ENCODE measurements at regions not wholly inside any gene's neighbourhood (a gene's known extent, or its start where the extent isn't known, plus 50 kb on each side); places are given as distances from the start of the nearest gene placed in this dataset.

DNA sequence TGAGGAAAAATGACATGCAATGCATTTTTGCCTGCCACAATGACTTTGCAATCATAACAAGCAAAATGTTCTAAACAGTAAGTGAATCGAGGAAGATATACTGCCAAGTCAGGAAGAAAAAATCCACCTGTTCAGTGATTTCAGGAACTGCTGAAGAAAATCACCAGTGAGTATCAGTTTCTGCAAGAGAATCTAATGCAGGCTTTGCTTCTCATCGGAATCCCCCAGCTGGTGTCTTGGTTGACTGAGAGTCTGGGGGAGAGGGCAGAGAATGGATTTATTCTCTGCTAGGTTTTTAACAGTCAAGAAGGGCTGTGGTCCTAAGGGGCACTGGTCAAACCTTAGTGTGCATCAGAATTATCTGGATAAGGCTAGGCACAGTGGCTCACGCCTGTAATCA is 363.4 kb downstream of the CDH26 start:
- DNase-seq (ENCODE audit: low read depth in 2 of 2), result no peak

DNA sequence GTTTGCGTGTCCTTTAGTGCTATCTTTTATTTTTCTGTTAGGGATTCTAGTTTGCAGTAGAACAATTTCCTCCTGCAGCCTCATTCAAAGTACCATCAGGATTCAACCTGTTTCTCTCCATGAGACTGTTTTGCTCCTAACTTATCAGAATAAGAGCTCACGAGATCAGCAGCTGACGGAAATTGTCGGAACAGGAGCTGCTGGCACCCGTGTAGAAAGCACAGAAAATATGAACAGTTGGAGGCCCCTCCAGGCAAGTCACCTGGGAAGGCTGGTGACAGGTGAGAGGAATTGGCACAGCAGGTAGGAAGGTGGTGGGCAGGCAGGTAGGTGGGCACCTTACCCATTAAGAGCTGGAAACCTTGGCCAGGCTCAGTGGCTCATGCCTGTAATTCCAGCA is 368.6 kb downstream of the CDH26 start:
- no peak for DNase-seq (ENCODE audit: low read depth in 2 of 2)

DNA sequence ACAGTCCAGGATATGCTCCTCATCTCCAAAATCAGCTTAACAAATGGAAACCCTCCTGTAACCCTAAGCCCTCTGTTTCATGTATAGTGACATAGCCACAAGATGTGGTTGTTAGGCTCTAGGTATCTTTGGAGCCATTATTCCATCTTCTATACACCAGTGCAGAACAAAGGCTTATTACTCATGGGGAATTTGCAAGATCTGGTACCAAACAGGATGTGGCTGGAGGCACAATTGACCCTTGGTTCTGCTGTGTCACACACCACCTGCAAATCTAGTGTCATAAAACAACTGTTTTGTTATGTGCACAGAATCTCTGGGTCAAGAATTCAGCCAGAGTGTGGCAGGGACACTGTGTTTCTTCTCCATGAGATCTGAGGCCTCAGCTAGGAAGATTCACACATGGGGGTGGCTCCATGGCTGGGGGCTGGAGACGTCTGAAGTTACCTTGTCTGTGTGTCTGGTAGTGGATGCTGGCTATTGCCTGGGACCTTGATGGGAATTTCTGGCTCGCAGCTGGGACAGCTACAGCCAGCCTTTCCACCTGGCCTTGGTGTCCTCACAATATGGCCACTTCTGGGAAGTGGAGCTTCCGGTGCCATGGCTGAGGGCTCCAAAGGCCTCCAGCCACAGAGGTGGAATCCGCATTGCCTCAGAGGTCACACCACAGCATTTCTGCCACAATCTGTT is 369.9 kb downstream of the CDH26 start:
- DNase-seq (ENCODE audit: low read depth in 2 of 2), result no peak

DNA sequence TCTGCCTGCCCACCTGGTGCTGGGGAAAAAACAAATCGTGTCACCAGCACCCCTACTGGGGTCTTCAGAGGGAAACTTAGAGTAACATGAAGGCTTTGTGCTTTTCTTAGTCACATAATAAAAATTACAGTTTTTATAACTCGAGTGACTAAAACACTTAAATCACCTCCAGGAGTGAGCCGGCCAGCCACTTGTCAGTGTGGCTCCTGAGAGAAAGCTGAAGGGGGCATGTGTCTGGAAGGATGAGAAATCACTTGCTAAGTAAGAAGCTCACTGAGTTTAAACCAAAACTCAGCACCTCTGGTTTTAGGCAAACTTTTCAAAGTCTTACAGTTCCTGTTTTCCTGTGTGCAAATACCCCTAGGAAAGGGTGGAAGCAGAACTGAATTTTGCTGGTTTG is 372.2 kb downstream of the CDH26 start:
- no peak for DNase-seq (ENCODE audit: low read depth in 2 of 2)

DNA sequence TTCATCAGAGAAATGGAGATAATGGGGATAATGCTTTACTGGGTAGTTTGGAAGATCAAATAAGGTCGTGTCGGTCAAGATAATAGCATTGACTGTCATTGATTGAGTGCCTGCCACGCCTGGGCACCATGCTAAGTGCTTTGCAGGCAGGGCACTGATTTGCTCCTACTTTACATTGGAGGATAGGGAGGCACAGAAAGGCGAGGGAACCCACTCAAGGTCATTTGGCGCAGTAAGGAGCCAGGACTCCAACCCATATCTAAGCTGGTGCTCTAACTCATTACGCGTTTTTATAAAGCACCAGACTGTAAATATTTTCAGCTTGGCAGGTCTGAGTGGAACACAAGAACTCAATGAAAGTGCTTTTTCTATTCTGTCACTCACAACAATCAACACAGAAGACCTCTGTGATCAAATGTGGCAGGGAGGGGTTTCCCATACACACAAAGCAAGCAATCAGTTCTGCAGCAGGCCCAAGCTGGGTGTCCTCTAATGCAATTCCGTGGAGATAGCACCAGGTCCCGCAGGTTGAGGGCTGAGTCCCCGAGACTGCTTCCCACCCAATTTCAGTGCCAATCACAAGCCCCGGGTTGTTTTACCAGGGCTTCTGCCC is 373.6 kb downstream of the CDH26 start:
- DNase-seq (ENCODE audit: low read depth in 2 of 2), result no peak

DNA sequence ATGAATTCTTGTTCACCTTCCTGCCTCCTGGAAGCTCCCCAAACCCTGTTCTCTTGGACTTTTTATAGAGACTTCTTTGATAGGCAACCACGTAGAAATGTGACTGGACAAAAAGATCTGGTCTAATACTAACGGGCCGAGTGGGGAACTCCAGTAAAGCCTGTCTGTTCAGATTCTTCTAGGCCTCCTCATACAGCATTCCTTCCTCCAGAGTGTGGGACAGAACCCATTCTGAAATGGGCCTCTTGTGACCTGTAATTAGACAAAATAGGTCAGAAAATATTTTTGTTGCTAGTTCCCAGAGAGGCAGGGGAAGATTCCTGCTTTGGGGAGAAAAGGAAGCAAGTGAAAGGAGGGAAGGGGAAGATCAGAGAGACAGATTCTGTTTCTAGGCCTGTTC is 374.3 kb downstream of the CDH26 start:
- DNase-seq (ENCODE audit: low read depth in 2 of 2), result no peak

DNA sequence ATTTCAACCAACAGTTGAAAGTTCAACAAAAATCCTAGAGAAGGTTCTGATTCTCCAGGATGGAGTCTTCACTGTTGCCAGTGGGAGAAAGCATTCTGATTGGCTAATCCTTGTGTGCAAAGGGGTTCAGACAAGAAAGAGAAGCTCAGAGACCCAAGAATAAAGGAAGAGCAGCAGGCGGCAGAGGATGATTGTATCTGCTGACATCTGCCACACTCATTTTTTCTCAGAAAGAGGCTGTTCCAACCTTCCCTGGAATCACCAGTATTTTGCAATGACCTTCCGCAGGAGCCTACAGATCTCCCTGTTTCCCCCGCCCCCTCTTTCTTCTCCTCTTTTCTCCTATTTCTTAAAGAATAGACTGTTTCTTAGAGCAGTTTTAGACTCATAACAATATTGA is 376.7 kb downstream of the CDH26 start:
- no peak for DNase-seq (ENCODE audit: low read depth in 2 of 2)

DNA sequence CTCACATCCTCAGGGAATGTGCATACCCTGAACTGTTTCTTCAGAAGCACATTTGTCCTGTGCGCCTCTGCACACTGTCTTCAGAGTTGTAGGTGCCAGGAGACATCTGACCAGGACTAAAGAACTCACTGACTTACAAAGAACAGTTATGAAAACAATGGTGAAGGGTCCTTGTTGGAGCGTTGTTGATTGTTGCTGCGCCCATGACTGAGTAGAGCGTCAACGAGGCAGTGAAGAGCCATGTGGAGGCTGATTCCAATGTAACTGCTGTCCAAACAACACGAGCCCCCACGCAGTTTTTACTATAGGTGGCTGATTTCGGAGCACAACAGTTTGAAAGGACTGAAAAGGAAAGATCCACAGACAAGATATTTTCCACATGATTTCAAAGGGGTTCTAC is 380.3 kb downstream of the CDH26 start:
- no peak for DNase-seq (ENCODE audit: low read depth in 2 of 2)

DNA sequence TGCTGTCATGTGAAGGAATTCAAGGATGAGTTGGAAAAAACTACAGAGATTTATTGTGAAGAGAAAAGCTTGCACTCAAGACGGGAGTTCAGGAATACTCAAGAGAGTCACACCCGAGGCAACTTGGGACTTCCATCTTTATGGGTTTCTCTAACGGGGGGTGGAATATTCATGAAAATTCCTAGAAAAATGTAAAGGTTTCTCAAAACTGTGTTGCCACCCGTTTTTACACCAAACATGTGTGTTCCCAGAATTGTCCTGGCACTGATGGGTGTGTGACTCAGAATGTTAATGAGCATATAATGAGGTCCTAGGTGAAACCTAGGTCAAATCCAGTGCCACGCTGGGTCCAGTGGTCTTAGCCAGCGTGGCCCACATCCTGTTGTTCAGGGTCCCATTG is 381.5 kb downstream of the CDH26 start:
- no peak for DNase-seq (ENCODE audit: low read depth in 2 of 2)

DNA sequence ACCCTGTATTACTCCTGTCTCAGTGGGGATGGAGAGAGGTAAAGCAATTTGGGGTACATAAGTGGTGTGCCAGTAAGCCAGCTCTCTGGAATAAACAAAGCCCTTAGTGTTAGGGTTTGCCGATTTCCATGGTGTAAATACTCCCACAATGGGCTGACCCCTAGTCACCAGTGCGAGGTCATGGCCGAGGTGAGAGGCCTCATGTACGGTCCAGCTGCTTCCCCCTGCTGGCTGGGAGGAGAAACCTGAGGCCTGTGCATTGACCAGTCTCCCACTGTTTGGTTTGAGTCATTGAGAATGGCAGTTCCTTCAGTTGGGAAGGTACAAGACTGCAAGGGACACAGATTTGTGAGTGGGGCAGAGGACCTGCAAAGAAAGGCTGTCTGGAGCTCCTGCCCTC is 382.0 kb downstream of the CDH26 start:
- no peak for DNase-seq (ENCODE audit: low read depth in 2 of 2)

DNA sequence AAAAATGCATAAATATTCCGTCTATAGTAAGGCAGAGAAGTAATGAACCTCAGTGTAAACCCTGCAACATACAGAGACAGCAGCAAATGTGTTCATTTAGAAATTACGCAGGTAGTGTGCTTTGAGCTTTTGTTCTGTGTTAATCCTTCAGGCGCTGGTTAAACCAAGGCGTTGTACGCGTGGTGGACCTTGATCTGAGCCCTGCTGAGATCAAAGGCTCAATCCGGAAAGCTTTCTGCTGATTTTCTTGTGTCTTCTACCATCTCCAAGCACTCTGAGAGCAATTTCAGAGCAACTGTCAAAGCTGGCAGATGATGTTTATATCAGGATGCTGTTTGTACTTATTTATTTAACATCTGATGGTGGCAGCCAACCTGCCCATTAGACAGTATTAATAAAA is 382.8 kb downstream of the CDH26 start:
- no peak for DNase-seq (ENCODE audit: low read depth in 2 of 2)

DNA sequence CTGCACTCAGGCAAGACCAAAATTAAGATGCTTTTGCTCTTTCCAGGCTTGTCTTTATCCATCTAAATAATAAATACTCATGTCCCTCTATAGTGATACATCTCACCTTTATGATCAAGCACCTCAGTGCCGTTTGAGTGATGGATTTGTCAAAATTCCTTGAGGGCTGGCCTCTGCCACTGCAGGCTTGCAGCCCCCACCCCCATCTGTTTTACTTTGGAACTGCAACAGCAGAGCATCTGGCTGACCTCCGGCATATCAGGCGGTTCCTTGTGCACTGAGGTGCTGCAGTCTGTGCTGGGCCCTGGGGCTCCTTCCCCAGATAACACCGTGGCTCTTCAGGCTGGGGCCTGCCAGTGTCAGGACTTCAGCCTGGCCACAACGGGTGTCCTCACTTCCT is 386.9 kb downstream of the CDH26 start:
- DNase-seq (ENCODE audit: low read depth in 2 of 2), result no peak

DNA sequence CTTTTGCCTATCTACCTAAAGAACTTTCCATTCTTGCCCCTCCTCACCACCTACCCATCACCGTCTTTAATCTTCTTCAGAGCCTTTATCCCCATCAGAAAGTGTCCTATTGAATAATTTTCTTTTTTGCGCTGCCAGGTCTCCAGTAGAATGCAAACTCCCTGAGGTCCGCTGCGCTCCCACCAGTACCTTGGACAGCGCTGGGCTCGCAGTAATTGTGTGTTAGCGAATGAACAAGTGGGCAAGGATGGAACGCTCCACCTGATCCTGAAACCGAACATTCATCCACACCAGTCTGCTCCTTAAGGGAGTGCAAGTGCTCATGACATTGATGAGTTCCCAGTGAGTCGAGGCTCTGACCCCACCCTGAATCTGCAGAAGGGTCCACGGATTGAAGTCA is 391.2 kb downstream of the CDH26 start:
- no peak for DNase-seq (ENCODE audit: low read depth in 2 of 2)

DNA sequence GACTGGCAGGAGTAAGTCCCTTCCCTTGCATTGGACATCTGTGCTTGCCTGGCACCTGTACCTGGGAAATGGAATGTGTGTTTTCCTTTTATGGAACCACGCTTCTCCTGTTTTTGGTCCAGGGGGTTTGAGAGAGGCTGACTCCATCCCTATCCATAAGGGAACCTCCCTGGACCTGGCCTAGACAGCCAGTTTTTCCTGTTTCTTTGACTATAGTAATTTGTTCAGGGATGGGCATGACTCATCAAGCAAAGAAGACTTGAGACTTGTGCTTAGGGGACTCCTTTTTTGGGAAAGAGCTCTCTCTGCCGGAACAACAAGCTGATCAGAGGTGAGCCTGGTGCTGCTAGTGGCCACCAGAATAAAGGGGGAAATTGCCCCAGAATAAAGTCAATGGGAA is 393.8 kb downstream of the CDH26 start:
- no peak for DNase-seq (ENCODE audit: low read depth in 2 of 2)

DNA sequence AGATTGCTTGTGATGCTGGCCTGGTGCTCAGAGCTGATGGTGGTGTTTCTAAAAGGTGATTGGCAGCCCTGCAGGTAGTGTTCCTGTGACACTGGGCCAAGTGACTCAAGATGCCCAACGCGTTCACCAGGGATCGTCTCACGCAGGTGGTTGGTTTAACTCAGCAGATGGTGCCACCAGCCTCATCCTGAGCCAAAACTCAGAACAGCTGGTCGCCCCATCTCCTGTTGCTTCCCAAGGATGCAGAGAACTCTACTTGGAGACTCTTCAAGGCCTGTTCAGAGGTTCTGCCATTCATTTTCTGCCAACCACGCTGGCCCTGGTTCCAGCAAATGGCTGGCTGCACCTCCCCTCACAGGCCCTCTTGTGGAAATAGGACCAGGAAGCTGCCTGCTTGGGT is 394.4 kb downstream of the CDH26 start:
- no peak for DNase-seq (ENCODE audit: low read depth in 2 of 2)

DNA sequence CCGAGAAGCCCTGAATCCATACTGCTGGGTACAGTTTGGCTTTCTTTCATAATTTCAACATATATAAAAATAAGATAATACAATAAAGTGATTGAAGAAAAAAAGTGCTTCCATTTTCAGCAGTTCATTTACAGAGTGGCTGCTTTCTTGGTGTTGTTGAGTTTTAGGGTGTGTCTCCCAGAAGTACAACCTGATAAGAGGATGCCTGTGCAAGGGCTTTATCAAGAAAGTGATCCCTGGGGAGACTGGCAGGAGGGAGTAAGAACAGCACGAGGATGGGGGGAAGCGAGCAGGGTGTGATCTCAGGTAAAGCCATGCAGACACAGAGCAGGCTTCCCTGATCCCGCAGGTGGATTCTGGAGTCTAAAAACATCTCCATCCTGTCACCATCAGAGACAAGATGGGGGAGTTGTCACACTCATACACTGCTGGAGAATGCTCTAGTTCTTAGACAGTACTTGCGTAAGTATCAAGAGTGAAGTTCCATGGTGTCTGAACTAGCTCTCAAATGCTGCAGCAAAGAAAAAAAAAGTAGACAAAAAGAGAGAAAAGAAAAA is 395.9 kb downstream of the CDH26 start:
- DNase-seq (ENCODE audit: low read depth in 2 of 2), result no peak

DNA sequence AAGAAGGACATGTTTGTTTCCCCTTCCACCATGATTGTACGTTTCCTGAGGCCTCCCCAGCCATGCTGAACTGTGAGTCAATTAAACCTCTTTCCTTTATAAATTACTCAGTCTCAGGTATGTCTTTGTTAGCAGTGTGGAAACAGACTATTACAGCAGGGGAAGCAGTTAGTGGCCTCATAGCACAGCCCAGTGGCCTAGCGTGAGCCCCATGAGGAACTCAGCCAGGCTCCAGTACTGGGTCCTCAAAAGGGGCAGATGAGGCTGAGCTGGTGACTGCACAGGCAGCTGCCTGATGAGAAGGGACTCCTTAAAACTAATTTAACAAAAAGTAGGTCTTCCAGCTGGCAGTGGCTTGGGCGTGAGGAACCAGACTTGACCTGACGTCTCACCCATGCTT is 399.9 kb downstream of the CDH26 start:
- no peak for DNase-seq (ENCODE audit: low read depth in 2 of 2)

DNA sequence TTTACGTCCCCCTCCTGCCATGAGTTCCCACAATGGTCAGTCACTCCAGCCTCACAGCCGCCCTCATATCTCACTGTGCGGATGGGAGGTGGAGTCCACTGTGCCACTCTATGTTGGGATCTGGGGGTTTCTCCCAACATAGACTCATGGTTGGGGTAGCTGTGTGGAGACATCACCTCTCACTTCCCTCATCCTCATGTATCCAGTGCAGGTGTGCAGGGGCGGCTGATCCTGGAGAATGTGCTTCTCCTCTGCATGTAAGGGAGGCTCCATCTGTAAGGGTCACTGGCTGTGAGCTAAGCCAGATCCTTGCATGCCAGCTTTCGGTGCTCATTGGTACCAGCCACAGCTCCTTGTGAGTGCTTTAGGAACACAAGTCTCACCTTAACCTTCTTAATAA is 400.8 kb downstream of the CDH26 start:
- no peak for DNase-seq (ENCODE audit: low read depth in 2 of 2)

DNA sequence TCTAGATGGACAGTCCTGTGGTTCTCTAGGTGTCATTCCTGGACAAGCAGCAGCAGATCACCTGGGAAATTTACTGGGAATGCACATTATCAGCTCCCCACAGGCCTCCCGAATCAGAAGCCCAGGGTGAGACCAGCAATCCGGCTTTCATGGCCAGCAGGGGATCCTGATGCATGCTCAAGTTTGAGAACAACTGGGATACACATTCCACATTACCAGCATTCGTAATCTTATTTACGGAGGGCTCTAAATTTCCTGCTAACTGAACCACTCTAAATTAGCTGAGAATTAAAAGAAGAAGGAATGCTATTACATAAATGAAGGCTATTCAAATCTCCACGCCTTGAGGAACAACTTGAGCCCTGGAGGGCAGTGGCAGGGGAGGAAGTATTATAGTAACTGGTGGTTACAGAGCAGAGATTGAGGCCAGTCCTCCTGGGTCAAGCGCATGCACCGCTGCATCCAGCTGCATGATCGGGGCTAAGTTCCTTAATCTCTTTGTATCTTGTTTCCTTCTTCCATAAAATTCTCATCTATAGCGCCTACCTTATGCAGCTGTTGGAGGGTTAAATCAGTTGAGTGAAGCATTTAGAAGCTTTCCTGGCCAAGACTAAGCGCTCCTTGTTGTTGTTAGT is 403.7 kb downstream of the CDH26 start:
- DNase-seq (ENCODE audit: low read depth in 2 of 2), result no peak

DNA sequence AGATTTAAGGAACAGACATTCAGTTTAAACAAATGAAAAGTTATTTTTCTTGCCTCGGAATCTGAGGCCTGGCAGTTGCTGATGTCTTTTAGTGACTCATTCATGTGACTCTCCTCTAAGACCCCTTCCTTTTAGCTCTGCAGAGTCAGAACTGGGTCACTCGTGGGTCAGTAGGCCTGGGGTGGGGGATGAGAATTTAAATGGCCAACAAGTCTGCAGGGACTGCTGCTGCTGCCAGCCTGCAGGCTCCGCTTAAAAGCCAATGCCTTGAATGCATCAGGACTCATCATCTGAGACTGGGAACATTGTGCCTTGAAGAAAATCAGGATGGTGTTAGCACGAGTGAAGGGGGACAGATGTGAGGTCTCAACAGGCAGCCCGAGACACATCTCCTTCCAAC is 404.3 kb downstream of the CDH26 start:
- no peak for DNase-seq (ENCODE audit: low read depth in 2 of 2)

DNA sequence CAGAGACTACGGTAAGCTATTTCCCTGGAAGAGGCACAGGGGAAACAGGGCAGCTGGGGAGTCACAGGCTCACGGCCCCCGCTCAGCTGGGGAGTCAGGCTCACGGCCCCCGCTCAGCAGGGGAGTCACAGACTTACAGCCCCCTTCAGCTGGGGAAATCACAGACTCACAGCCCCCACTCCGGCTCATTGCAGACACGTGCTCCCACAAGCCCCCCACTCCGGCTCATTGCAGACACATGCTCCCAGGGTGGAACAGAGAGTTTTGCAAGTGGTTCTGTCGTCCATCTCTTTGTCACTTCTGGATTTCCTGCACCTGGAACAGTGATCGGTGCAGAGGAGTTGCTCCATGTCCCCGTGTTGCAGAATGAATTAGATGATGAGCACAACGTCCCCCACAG is 405.5 kb downstream of the CDH26 start:
- no peak for DNase-seq (ENCODE audit: low read depth in 2 of 2)

DNA sequence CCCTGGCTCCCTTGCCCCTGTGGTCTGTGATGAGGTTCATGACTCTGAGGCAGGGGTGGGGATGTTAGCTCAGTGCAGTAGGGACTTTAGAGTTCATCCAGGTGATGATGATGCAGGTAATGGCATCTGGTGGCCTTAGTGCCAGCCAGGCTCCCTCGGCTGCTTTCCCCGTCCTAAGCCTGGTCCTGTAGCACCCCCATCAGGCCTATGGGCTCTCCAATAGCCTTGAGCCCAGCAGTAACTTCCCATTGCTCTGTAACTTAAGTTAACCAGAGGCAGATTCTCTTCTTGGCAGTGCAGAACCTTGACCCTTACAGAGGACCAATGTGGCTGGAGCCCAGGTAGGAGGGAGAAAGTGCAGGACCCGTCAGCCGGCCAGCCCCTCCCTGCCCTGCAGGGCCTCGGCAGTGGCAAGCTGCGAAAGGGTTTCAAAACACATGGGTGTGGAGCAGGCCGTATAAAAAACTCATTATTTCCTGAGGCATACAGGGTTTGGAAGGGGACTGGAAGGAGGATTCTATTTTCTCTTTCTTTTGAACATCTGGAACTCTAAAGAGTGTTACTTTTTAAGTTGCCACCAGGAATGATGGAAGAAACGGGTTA is 406.9 kb downstream of the CDH26 start:
- DNase-seq (ENCODE audit: low read depth in 2 of 2), result no peak

DNA sequence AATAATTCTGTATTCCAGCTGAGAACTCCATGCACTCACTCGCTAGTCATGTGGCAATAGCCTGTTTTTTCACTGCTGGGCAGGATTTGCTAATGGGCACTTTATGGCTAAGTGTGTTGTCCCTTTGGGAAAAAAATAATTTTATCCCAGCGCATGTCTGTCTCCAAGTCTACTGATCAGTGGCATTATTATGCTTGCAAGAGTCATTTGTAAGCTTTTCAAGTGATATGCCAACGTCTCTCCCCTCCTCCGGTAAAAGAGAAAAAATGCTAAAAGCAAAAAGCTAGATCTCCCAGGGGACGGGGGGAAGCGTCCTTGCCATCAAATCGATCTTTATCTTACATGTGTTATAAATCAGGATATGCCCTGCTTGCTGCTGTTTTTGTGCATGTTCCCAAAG is 407.7 kb downstream of the CDH26 start:
- DNase-seq (ENCODE audit: low read depth in 2 of 2), result no peak
